GM23338 (cell line): ENCODE measurements at regions not wholly inside any gene's neighbourhood (a gene's known extent, or its start where the extent isn't known, plus 50 kb on each side); places are given as distances from the start of the nearest gene placed in this dataset.

Source experiments
- ATAC-seq: fragments of 200-7000 bp; cut with Tn5 transposase; 3 replicates; pipeline ENCODE4 v1.9.1; 2020
- DNase-seq: peaks from one replicate; pipeline ENCODE4 v3.0.0-alpha.2; 2015; ENCODE audit warnings: low spot score
- H2AFZ ChIP-seq: fragments of 200-600 bp; sonication (generic); 2 replicates; pipeline ENCODE4 v1.8.0; 2016; ENCODE audit warnings: antibody characterized with exemption, mild to moderate bottlenecking, moderate library complexity
- H3F3A ChIP-seq: fragments of 200-600 bp; sonication (generic); replicated peaks from 2 replicates; pipeline ENCODE4 v1.8.0; 2017; ENCODE audit warnings: antibody characterized with exemption, mixed run types, low read depth
- H3K27ac ChIP-seq: fragments of 200-600 bp; sonication (generic); 2 replicates; pipeline ENCODE4 v1.6.1; 2016; ENCODE audit warnings: low read depth
- H3K27me3 ChIP-seq: fragments of 200-600 bp; sonication (generic); 2 replicates; pipeline ENCODE4 v1.8.0; 2016; ENCODE audit warnings: mild to moderate bottlenecking, mixed run types, moderate library complexity; ENCODE audit not compliant: insufficient read depth
- H3K36me3 ChIP-seq: fragments of 200-600 bp; sonication (generic); 2 replicates; pipeline ENCODE4 v1.8.0; 2016; ENCODE audit warnings: mild to moderate bottlenecking; ENCODE audit not compliant: insufficient read depth
- H3K4me1 ChIP-seq: fragments of 200-600 bp; sonication (generic); 2 replicates; pipeline ENCODE4 v1.8.0; 2016; ENCODE audit warnings: mild to moderate bottlenecking, moderate library complexity; ENCODE audit not compliant: insufficient read depth
- H3K4me2 ChIP-seq: fragments of 200-600 bp; sonication (generic); 2 replicates; pipeline ENCODE4 v1.7.1; 2017; ENCODE audit warnings: mixed run types
- H3K4me3 ChIP-seq: fragments of 200-600 bp; sonication (generic); 2 replicates; pipeline ENCODE4 v1.6.1; 2016; ENCODE audit warnings: mixed run types
- H3K79me2 ChIP-seq: fragments of 200-600 bp; sonication (generic); replicated peaks from 2 replicates; pipeline ENCODE4 v1.8.0; 2017; ENCODE audit warnings: mild to moderate bottlenecking; ENCODE audit not compliant: insufficient read depth
- H3K9me2 ChIP-seq: fragments of 200-600 bp; sonication (generic); 2 replicates; pipeline ENCODE4 v1.8.0; 2017; ENCODE audit not compliant: insufficient read depth
- H4K20me1 ChIP-seq: fragments of 200-600 bp; sonication (generic); replicated peaks from 2 replicates; pipeline ENCODE4 v1.8.0; 2017; ENCODE audit warnings: mild to moderate bottlenecking; ENCODE audit not compliant: insufficient read depth
- H3K27ac Mint-ChIP-seq: 2 replicates; pipeline ENCODE4 v1.8.0; 2020; ENCODE audit warnings: inconsistent platforms, mild to moderate bottlenecking, moderate library complexity, mixed read lengths
- H3K27me3 Mint-ChIP-seq: 3 replicates; pipeline ENCODE4 v1.8.0; 2022; ENCODE audit warnings: low read depth, mild to moderate bottlenecking, moderate library complexity, mixed read lengths, inconsistent platforms; ENCODE audit not compliant: insufficient read depth, poor library complexity
- H3K36me3 Mint-ChIP-seq: 3 replicates; pipeline ENCODE4 v1.8.0; 2021; ENCODE audit warnings: low read depth, mild to moderate bottlenecking, inconsistent platforms, moderate library complexity, mixed read lengths
- H3K4me1 Mint-ChIP-seq: 3 replicates; pipeline ENCODE4 v1.8.0; 2020; ENCODE audit warnings: mild to moderate bottlenecking, inconsistent platforms, mixed read lengths
- H3K4me3 Mint-ChIP-seq: 3 replicates; pipeline ENCODE4 v1.8.0; 2021; ENCODE audit warnings: moderate library complexity, mild to moderate bottlenecking, inconsistent platforms, mixed read lengths
- H3K9me3 Mint-ChIP-seq: 3 replicates; pipeline ENCODE4 v1.8.0; 2020; ENCODE audit warnings: moderate library complexity, mild to moderate bottlenecking, inconsistent platforms, mixed read lengths
- CTCF ChIP-seq, 2 experiments: fragments of 200-600 bp in 1 of 2; sonication (generic) in 1 of 2; conservative IDR thresholded peaks; 2 replicates each; pipeline versions ENCODE4 v1.5.1 to v1.6.1; 2016 to 2017; ENCODE audit warnings: antibody characterized with exemption in 2 of 2, low read depth in 2 of 2, mild to moderate bottlenecking in 2 of 2, moderate library complexity in 1 of 2
- ETS1 ChIP-seq: IDR thresholded peaks from 2 replicates; pipeline ENCODE4 v1.6.1; 2016; ENCODE audit warnings: antibody characterized with exemption
- EZH2 ChIP-seq: fragments of 200-600 bp; sonication (generic); IDR thresholded peaks from one replicate; pipeline ENCODE4 v1.8.0; 2017; ENCODE audit warnings: antibody characterized with exemption, mild to moderate bottlenecking, low read depth; ENCODE audit not compliant: unreplicated experiment
- JUNB ChIP-seq: IDR thresholded peaks from one replicate; pipeline ENCODE4 v1.6.1; 2016; ENCODE audit warnings: antibody characterized with exemption; ENCODE audit not compliant: unreplicated experiment
- NANOG ChIP-seq: IDR thresholded peaks from 2 replicates; pipeline ENCODE4 v1.6.1; 2016; ENCODE audit warnings: antibody characterized with exemption, borderline replicate concordance
- POLR2AphosphoS5 ChIP-seq: IDR thresholded peaks from 2 replicates; pipeline ENCODE4 v1.6.1; 2016; ENCODE audit warnings: antibody characterized with exemption, low read depth
- REST ChIP-seq: IDR thresholded peaks from one replicate; pipeline ENCODE4 v1.6.1; 2018; ENCODE audit warnings: antibody characterized with exemption; ENCODE audit not compliant: unreplicated experiment
- STAT1 ChIP-seq: IDR thresholded peaks from one replicate; pipeline ENCODE4 v1.6.1; 2016; ENCODE audit warnings: antibody characterized with exemption; ENCODE audit not compliant: unreplicated experiment
- ZNF114 ChIP-seq: fragments of 250-450 bp; sonication (Bioruptor Pico); IDR thresholded peaks from 2 replicates; pipeline ENCODE4 v1.5.0; 2020; ENCODE audit warnings: mild to moderate bottlenecking, moderate library complexity
- ZNF462 ChIP-seq: fragments of 250-450 bp; sonication (Bioruptor Pico); IDR thresholded peaks from 2 replicates; pipeline ENCODE4 v1.5.0; 2020; ENCODE audit warnings: mild to moderate bottlenecking, moderate library complexity

GRCh38 chr19:28283592-28283991, 929.4 kb downstream of the UQCRFS1 start:
- Histone ChIP-seq H3K27ac (no peak overlapping the region), H3K27me3 (no peaks in the 10 kb centered on the region), H3K4me3 (no peak overlapping the region), H4K20me1 (no peaks in the 10 kb centered on the region), H3K36me3 (no peaks in the 10 kb centered on the region), H2AFZ (no peak overlapping the region), H3K4me1 (peaks cover 3% of the 10 kb centered on the region; the same call in 1 of the 2 replicates), H3K4me2 (no peak overlapping the region), H3K9me2 (peaks cover 6% of the 10 kb centered on the region; the same call in 1 of the 2 replicates), H3K79me2 (no peaks in the 10 kb centered on the region), H3F3A (no peaks in the 10 kb centered on the region)
- peaks cover 25% of the 10 kb centered on the region for H3K9me3 Mint-ChIP-seq
- DNase-seq: no peak
- no peak for TF ChIP-seq NANOG
- peaks cover 8% of the 10 kb centered on the region for H3K27me3 Mint-ChIP-seq
- H3K4me3 Mint-ChIP-seq: no peak overlapping the region
- peaks cover 7% of the 10 kb centered on the region; the same call in 1 of the 3 replicates for H3K36me3 Mint-ChIP-seq
- H3K27ac Mint-ChIP-seq: no peak overlapping the region
- ATAC-seq: no peak
- H3K4me1 Mint-ChIP-seq: peaks cover 11% of the 10 kb centered on the region

- Mint-ChIP-seq H3K4me1 (no peaks in the 10 kb centered on the region), H3K4me3 (no peak overlapping the region), H3K27me3 (peaks cover 5% of the 10 kb centered on the region), H3K27ac (no peak overlapping the region), H3K9me3 (peaks cover 25% of the 10 kb centered on the region), H3K36me3 (peaks cover 7% of the 10 kb centered on the region; the same call in 1 of the 3 replicates)
- H3F3A ChIP-seq: no peaks in the 10 kb centered on the region
- no peaks in the 10 kb centered on the region for H3K79me2 ChIP-seq
- ATAC-seq (no peak), DNase-seq (no peak)
- H3K4me2 ChIP-seq: no peak overlapping the region
- H3K4me1 ChIP-seq: no peaks in the 10 kb centered on the region
- H3K9me2 ChIP-seq: peaks cover 6% of the 10 kb centered on the region; the same call in 1 of the 2 replicates
- H4K20me1 ChIP-seq: no peaks in the 10 kb centered on the region
- no peak overlapping the region for H3K4me3 ChIP-seq
- no peaks in the 10 kb centered on the region for H3K27me3 ChIP-seq
- no peak overlapping the region for H2AFZ ChIP-seq
- H3K36me3 ChIP-seq: no peaks in the 10 kb centered on the region
- H3K27ac ChIP-seq: no peak overlapping the region
- TF ChIP-seq EZH2 (no peak), NANOG (no peak), JUNB (no peak), ZNF114 (CRISPR knock-in tag) (no peak), CTCF (conservative IDR thresholded peaks at IDR 0.05; ENCODE audit: low read depth in 2 of 2) (no peak), STAT1 (no peak), REST (no peak), ETS1 (no peak), POLR2AphosphoS5 (no peak), ZNF462 (CRISPR knock-in tag) (no peak)
Observed at GRCh38 chr19:28281676-28282075, 931.3 kb downstream of the UQCRFS1 start.
